ENCODE measurements at regions not wholly inside any gene's neighbourhood (a gene's known extent, or its start where the extent isn't known, plus 50 kb on each side); places are given as distances from the start of the nearest gene placed in this dataset.

DNA sequence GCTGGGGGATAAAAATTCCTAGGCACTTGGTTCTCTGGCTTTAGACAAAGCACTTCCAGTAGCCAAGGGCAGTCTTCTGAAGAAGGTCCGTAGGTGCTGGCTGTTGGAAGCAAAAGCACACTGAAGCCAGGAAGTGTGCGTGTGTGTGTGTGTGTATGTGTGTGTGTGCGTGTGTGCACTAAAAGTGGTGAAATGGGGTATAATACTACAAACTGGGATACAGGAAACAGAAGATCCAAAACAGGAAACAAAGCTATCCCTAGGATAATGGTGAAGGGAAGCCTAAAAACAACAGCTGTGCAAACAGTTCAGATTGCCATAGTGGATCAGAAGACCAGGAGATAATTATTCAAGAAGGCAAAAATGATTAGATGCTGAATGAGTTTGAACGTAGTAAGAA is 103.4 kb downstream of the IL20RB start:
- no peak for ATAC-seq (ENCODE audit: low read depth)
- Mint-ChIP-seq H3K4me3 (no peak overlapping the region), H3K36me3 (no peaks in the 10 kb centered on the region), H3K27me3 (peaks cover 3% of the 10 kb centered on the region), H3K4me1 (no peaks in the 10 kb centered on the region), H3K27ac (no peak overlapping the region), H3K9me3 (no peaks in the 10 kb centered on the region)
- no peak for DNase-seq
- POLR2A ChIA-PET, result no interaction called here

DNA sequence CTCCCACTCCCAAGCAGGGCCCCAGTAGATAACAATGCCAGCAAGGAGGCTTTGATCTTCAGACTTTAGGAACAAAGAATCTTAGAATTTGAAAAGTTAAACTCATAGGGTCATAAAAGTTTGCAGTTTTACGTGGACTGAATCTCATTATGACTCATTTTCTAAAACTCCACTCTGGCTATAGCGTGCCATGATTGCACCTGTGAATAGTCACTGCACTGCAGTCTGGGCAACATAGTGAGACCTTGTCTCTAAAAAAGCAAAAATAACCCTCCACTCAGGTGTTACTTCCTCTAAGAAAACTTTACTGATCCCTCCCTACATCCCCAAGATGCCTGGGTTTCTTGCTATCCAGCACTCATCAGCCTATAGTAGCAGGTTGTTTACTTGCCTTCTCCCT is 104.5 kb downstream of the IL20RB start:
- Mint-ChIP-seq H3K4me1 (no peaks in the 10 kb centered on the region), H3K27ac (no peak overlapping the region), H3K27me3 (no peaks in the 10 kb centered on the region), H3K9me3 (no peaks in the 10 kb centered on the region), H3K4me3 (no peak overlapping the region), H3K36me3 (no peaks in the 10 kb centered on the region)
- POLR2A ChIA-PET, result no interaction called here
- DNase-seq, result no peak
- no peak for ATAC-seq (ENCODE audit: low read depth)

DNA sequence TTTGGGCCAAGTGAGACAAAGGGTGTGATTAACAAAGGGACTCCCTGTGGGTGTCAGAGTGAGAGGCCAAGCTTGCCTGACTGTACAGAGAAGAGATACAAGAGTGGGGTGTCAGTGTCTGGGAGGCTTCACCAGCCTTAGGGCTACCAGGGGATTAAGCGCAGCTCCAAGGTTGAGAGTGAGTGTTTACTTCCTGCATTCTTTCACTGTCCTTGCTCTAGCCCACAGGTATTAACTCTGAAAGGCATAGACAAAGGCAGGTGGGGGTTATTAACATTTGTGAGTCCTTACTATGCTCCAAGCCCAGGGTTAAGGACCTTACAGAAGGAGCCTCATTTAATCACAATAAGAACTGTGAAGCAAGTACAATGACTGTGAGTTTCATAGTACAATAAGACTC is 107.6 kb downstream of the IL20RB start:
- Mint-ChIP-seq H3K4me3 (no peak overlapping the region), H3K27me3 (no peaks in the 10 kb centered on the region), H3K4me1 (no peaks in the 10 kb centered on the region), H3K9me3 (no peaks in the 10 kb centered on the region), H3K36me3 (no peaks in the 10 kb centered on the region), H3K27ac (no peak overlapping the region)
- DNase-seq, result no peak
- no peak for ATAC-seq (ENCODE audit: low read depth)
- POLR2A ChIA-PET, result no interaction called here

DNA sequence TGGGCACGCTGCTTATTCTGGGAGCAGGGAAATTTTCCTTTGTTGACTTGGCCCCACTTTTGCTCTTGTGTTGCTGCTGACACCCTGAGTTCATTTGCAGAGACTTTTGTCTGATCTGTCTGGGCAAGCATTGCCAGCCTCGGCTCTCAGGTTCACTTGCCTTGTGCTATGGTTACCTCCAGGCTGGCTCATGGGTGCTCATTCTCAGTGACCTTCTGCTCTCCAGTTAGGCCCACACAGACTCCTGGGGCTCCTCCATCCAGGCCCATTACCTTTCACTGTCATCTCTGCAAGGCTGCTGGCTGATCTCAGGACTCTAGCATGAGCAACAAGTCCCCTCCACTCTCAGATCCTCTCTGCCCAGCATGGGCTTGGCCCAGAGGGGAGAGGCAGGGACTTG is 108.3 kb downstream of the IL20RB start:
- no peak for ATAC-seq (ENCODE audit: low read depth)
- Mint-ChIP-seq H3K27me3 (peaks cover 1% of the 10 kb centered on the region), H3K36me3 (no peaks in the 10 kb centered on the region), H3K4me3 (no peak overlapping the region), H3K9me3 (no peaks in the 10 kb centered on the region), H3K27ac (no peak overlapping the region), H3K4me1 (no peaks in the 10 kb centered on the region)
- no peak for DNase-seq
- POLR2A ChIA-PET, result no interaction called here

DNA sequence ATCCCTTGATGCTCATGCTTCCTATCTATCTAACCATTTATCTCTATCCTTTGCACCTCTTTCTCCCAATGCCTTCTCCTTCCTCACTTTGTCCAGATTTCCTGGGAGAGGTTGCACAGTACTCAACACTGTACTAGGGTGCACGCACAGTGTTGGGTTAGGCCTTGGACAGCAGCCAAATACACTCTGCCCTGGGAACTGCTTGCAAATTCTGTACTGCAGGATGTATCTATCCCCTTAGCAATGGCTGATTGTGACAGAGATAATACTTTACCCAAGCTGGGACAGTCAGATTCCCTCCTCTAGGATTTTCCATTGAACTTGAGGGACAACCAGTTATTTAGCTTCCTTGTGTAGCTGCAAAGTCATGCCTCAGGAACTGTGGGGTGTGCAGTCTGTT is 113.3 kb downstream of the IL20RB start:
- Mint-ChIP-seq H3K4me3 (no peak overlapping the region), H3K9me3 (no peaks in the 10 kb centered on the region), H3K27me3 (peaks cover 4% of the 10 kb centered on the region), H3K27ac (no peak overlapping the region), H3K36me3 (no peaks in the 10 kb centered on the region), H3K4me1 (peaks cover 2% of the 10 kb centered on the region)
- DNase-seq, result no peak
- POLR2A ChIA-PET, result no interaction called here
- no peak for ATAC-seq (ENCODE audit: low read depth)

DNA sequence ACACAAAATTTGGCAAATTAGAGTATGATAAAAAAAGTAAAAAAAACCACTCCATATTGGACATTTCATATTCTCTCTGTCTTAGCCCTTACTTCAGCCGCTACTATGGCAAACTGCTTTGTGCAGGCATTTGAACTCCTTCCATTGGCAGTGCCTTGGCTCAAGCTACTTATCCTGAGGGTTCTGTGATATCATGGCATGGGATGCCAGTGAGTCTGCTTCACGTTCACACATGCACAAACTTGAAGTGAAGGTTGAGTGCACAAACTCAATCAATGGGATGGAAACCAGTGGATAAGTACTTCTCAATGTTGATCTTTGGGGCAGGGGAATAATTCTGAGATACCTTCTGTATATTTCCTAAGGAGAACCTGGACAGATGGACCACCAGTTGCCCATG is 117.2 kb downstream of the IL20RB start:
- DNase-seq (no peak), ATAC-seq (ENCODE audit: low read depth) (no peak)
- H3K4me3 Mint-ChIP-seq, result no peak overlapping the region
- H3K27me3 Mint-ChIP-seq, result peaks cover 11% of the 10 kb centered on the region
- POLR2A ChIA-PET, result no interaction called here
- peaks cover 2% of the 10 kb centered on the region for H3K4me1 Mint-ChIP-seq
- no peaks in the 10 kb centered on the region for H3K9me3 Mint-ChIP-seq
- H3K36me3 Mint-ChIP-seq, result no peaks in the 10 kb centered on the region
- H3K27ac Mint-ChIP-seq, result no peak overlapping the region

DNA sequence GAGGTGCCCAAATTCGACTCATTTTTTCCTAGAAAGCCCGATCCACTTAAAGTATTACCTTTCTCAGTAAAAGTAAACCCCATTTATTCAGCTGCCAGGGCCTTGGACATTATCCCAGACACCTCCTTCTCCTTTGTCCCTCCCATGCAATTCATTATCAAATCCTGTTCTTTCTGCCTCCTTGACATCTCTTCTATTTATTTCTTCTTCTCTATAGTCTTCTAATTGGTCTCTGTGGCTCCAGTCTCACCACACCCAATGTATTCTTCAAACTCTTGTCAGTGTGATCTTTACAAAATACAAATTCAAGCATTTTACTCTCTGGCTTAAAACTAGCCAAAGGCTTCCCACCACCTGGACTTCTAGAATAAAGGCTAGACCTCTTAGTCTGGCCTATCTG is 120.3 kb downstream of the IL20RB start:
- H3K27me3 Mint-ChIP-seq, result peaks cover 9% of the 10 kb centered on the region
- no peaks in the 10 kb centered on the region for H3K9me3 Mint-ChIP-seq
- H3K36me3 Mint-ChIP-seq, result no peaks in the 10 kb centered on the region
- POLR2A ChIA-PET, result no interaction called here
- no peak overlapping the region for H3K4me3 Mint-ChIP-seq
- H3K27ac Mint-ChIP-seq, result no peak overlapping the region
- ATAC-seq (ENCODE audit: low read depth) (no peak), DNase-seq (no peak)
- H3K4me1 Mint-ChIP-seq, result peaks cover 2% of the 10 kb centered on the region

DNA sequence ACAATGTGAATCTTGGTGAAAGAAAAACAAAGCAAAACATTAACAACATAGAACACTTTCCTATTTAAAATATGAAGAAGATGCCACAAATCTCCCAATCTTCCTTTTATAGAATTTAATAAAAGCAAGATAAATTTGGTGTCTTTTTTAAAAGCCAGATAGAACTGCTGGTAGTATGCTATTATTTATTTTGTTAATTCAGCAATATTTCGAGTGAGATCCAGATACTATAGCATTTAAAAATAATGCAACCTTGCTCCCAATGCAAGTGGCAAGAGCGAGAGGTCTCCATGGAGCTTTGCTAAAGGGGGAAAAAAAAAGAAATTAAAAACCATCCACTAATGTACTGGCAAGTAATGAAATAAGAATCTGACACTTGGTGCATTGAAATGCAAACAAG is 121.8 kb downstream of the IL20RB start:
- Mint-ChIP-seq H3K27me3 (peaks cover 9% of the 10 kb centered on the region), H3K36me3 (no peaks in the 10 kb centered on the region), H3K4me1 (no peaks in the 10 kb centered on the region), H3K27ac (no peak overlapping the region), H3K9me3 (no peaks in the 10 kb centered on the region), H3K4me3 (no peak overlapping the region)
- POLR2A ChIA-PET, result no interaction called here
- DNase-seq (no peak), ATAC-seq (ENCODE audit: low read depth) (no peak)

DNA sequence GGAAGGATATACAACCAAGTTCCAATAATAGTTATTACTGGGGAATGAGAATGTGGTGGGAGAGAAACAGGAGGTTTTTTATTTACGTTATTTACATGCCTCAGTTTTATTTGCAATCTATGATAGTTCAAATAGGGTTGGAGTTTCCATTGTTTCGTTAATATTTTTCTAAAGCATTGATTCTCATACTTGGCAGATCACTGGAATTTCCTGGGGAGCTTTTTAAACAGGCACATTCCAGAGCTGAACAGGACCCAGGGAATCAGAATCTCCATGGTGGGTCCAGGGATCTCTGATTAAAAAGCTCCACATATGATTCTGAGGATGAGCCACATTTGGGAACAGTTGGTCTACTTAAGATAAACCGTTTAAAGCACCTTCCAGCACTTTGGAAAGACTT is 123.9 kb downstream of the IL20RB start:
- Mint-ChIP-seq H3K9me3 (no peaks in the 10 kb centered on the region), H3K27me3 (peaks cover 7% of the 10 kb centered on the region), H3K4me3 (no peak overlapping the region), H3K27ac (no peak overlapping the region), H3K36me3 (no peaks in the 10 kb centered on the region), H3K4me1 (no peaks in the 10 kb centered on the region)
- POLR2A ChIA-PET, result no interaction called here
- ATAC-seq (ENCODE audit: low read depth) (no peak), DNase-seq (no peak)

DNA sequence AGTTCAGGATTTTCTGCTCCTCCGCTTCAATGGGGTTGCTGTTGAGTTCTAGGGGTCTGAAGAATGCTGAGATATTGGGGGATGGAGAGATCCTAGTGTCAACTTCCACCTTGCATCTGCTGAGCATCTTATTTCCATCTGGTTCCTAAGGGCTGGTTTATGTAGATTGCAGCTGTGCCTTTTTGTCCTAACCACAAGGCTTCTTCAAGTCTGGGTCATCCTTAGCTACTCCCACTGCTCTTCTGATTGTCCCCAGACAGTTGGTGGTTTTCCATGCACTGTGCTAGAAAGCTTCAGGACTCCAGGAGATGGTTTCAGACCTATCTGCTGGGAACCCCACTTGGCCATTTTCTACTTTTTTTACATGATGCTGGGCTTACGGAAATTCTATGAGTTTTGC is 125.0 kb downstream of the IL20RB start:
- H3K4me3 Mint-ChIP-seq, result no peak overlapping the region
- no peaks in the 10 kb centered on the region for H3K9me3 Mint-ChIP-seq
- no peaks in the 10 kb centered on the region for H3K36me3 Mint-ChIP-seq
- no peak overlapping the region for H3K27ac Mint-ChIP-seq
- H3K4me1 Mint-ChIP-seq, result no peaks in the 10 kb centered on the region
- H3K27me3 Mint-ChIP-seq, result peaks cover 9% of the 10 kb centered on the region
- ATAC-seq (ENCODE audit: low read depth), result no peak
- DNase-seq, result no peak
- POLR2A ChIA-PET, result no interaction called here

DNA sequence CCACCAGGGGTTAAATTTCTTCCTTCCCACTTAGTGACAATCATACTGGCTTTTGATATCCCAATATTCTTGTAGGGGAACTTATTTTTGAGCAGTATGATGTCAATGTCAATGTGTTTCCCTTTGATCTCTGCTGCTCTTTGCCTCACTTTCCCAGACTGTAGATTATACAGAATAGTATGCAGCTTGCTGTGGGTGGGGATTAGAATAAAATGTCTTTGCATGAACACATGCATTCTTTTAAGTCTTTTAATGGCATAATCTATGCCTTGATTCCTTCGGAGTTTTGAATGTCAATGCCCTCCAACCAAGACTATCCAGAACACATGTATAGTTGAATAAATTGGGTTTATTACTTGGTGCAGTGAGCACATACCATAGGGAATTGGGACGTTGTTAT is 125.5 kb downstream of the IL20RB start:
- Mint-ChIP-seq H3K9me3 (no peaks in the 10 kb centered on the region), H3K27me3 (peaks cover 12% of the 10 kb centered on the region)
- POLR2A ChIA-PET, result no interaction called here

DNA sequence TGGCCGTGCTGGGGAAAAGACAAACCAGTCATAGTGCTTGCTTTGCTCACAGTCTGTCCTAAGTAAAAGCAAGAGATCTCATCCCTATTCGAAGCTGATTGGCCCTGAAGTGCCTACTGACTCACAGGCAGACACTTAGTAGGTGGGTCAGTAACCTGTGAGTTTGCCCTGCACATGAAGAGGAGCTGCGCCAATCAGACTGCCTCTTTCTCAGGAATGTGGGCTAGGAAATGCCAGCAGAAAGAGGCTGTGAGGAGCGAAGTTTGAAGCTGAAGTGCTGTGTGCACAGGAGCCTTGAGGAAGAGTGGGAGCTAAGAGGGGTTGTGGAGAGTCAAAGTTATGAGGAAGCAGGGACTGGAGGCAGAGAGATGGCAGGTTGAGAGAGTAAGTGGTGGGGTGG is 126.8 kb downstream of the IL20RB start:
- DNase-seq, result no peak
- Mint-ChIP-seq H3K9me3 (no peaks in the 10 kb centered on the region), H3K27me3 (peaks cover 14% of the 10 kb centered on the region), H3K27ac (no peak overlapping the region), H3K36me3 (no peaks in the 10 kb centered on the region), H3K4me3 (no peak overlapping the region), H3K4me1 (no peaks in the 10 kb centered on the region)
- ATAC-seq (ENCODE audit: low read depth), result no peak
- POLR2A ChIA-PET, result no interaction called here

More for the DNA sequence above, 125.5 kb downstream of the IL20RB start:
- H3K4me1 Mint-ChIP-seq, result no peaks in the 10 kb centered on the region
- H3K4me3 Mint-ChIP-seq, result no peak overlapping the region
- DNase-seq, result no peak
- no peaks in the 10 kb centered on the region for H3K36me3 Mint-ChIP-seq
- no peak for ATAC-seq (ENCODE audit: low read depth)
- H3K27ac Mint-ChIP-seq, result no peak overlapping the region

DNA sequence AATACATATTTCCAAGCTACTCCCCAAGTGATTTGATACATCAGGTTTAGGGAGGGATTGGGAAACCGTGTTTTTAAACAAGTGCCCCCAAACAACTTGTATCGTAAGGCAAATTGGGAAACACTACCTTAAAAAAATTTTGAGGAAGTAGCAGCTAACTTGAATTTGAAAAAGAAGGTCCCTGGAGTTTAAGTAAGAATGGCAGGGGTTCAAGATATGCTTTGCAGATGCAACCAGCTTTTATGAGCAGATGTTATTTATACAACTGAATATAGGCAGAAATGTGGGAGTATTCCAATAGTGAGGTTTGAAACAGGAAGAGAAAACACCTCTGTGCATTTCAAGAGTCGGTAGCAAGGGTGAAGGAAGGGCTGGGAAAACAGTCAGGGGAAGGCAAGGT is 139.6 kb downstream of the IL20RB start:
- POLR2A ChIA-PET, result no interaction called here
- DNase-seq, result no peak
- peaks cover 15% of the 10 kb centered on the region for H3K27me3 Mint-ChIP-seq
- no peak for ATAC-seq (ENCODE audit: low read depth)
- H3K9me3 Mint-ChIP-seq, result no peaks in the 10 kb centered on the region
- H3K36me3 Mint-ChIP-seq, result no peaks in the 10 kb centered on the region
- no peaks in the 10 kb centered on the region for H3K4me1 Mint-ChIP-seq
- no peak overlapping the region for H3K4me3 Mint-ChIP-seq
- H3K27ac Mint-ChIP-seq, result no peak overlapping the region

DNA sequence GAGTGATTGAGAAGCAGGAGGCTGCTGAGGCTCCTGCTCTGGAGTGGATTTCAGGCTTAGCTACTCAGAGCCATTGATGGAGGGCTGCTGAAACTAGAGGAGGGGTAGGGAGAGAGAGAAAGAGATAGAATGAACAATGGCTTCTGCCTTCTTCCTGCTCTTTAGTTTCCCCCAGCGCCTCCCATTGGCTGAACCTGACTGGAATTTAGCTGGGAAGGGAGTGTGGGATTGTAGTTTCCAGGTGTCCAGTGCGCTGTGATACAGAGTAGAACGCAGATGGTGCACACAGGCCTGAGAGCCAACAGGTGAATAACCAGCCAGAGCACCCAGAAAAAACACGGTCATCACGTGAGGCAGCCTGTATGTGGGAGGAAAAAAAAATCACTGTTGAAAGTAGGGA is 140.1 kb downstream of the IL20RB start:
- peaks cover 10% of the 10 kb centered on the region for H3K27me3 Mint-ChIP-seq
- no peaks in the 10 kb centered on the region for H3K36me3 Mint-ChIP-seq
- H3K4me1 Mint-ChIP-seq, result no peaks in the 10 kb centered on the region
- ATAC-seq (ENCODE audit: low read depth) (no peak), DNase-seq (no peak)
- no peak overlapping the region for H3K27ac Mint-ChIP-seq
- POLR2A ChIA-PET, result no interaction called here
- no peaks in the 10 kb centered on the region for H3K9me3 Mint-ChIP-seq
- no peak overlapping the region for H3K4me3 Mint-ChIP-seq

DNA sequence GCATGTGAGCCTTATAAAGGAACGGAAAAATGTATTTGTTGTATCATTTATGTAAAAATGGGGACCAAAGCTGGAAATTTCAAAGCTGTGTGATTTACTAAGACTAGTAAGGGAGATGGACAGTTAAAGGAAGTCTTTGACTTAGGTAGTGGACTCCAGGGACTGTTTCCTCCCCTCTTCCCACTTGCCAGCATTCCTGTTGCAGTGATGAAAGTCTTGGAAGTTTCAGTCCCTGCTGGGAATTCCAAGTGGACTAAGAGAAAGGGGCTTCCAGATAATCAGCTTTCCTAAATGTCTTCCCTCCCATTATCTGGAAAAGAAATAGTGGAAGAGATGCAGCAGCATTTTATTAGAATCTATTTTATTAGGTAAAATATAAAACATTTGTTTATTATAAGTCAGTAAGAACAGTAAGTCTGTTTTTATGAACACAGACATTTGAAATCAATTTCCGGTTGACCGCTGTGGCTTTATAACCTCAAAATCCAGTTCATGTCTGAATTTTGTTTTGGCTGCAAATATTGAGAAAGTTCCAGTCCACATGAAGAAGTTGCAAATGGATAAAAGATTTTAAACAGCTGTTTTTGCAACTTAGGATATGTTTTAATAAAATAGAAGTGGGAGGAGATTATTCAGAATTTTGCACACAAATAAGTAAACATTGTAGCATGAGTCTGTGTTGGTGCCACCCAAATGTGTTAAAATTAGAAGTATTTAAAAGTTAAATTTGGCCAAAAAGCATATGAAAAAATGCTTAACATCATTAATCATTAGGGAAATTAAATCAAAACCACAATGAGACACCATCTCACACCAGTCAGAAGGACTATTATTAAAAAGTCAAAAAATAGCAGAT is 141.8 kb downstream of the IL20RB start:
- H3K4me1 Mint-ChIP-seq, result no peaks in the 10 kb centered on the region
- H3K9me3 Mint-ChIP-seq, result no peaks in the 10 kb centered on the region
- H3K27ac Mint-ChIP-seq, result no peak overlapping the region
- H3K27me3 Mint-ChIP-seq, result peaks cover 9% of the 10 kb centered on the region
- no peaks in the 10 kb centered on the region for H3K36me3 Mint-ChIP-seq
- no peak overlapping the region for H3K4me3 Mint-ChIP-seq
- no peak for DNase-seq
- ATAC-seq (ENCODE audit: low read depth), result no peak
- POLR2A ChIA-PET, result no interaction called here

Data from activated naive CD8-positive, alpha-beta T cell treated with anti-CD3 and anti-CD28 coated beads, Interleukin-2, amount 10 ng/mL, durations not matched to agents 7 days and 5 days (primary cell).